Stomach (tissue), 4 donors: ENCODE measurements at regions not wholly inside any gene's neighbourhood (a gene's known extent, or its start where the extent isn't known, plus 50 kb on each side); places are given as distances from the start of the nearest gene placed in this dataset.

ENCODE experiments used
- POLR2A ChIP-seq, 4 donors: fragments of 450-650 bp; IDR thresholded peaks; one replicate each; pipeline ENCODE4 v1.6.1; 2016; ENCODE audit warnings: antibody characterized with exemption in 4 of 4, control low read depth in 2 of 4, mild to moderate bottlenecking in 1 of 4, moderate library complexity in 1 of 4
- POLR2AphosphoS5 ChIP-seq, 3 donors: sonication (generic); formaldehyde crosslinking; IDR thresholded peaks; one replicate each; pipeline ENCODE4 v1.6.1; 2016; ENCODE audit warnings: antibody characterized with exemption in 3 of 3
- TF ChIP-seq, protein P1 (sequence below), 7 experiments: fragments of 450-650 bp in 4 of 7; fragments of 200-600 bp in 3 of 7; sonication (generic) in 3 of 7; IDR thresholded peaks; one replicate each; pipeline ENCODE4 v1.5.1; 2016 to 2019; ENCODE audit warnings: antibody characterized with exemption in 7 of 7, control low read depth in 2 of 7, mild to moderate bottlenecking in 1 of 7

DNA sequence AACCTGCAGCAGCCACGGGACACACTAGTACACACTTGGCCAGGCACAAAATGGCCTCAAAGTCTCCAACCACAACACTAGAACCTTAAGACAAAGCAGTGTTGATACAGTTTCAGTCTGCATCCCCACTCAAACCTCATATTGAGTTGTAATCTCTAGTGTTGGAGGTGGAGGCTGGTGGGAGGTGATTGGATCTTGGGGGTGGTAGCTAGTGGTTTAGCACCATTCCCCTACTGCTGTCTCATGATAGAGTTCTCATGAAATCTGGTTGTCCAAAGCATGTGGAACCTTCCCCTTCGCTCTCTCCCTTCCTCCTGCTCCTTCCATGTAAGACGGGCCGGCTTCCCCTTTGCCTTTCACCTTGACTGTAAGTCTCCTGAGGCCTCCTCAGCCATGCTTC is 638.7 kb downstream of the UQCRFS1 start:
- no peak for TF ChIP-seq POLR2A (IDR thresholded peaks at IDR 0.05)
- TF ChIP-seq, protein P1, sequence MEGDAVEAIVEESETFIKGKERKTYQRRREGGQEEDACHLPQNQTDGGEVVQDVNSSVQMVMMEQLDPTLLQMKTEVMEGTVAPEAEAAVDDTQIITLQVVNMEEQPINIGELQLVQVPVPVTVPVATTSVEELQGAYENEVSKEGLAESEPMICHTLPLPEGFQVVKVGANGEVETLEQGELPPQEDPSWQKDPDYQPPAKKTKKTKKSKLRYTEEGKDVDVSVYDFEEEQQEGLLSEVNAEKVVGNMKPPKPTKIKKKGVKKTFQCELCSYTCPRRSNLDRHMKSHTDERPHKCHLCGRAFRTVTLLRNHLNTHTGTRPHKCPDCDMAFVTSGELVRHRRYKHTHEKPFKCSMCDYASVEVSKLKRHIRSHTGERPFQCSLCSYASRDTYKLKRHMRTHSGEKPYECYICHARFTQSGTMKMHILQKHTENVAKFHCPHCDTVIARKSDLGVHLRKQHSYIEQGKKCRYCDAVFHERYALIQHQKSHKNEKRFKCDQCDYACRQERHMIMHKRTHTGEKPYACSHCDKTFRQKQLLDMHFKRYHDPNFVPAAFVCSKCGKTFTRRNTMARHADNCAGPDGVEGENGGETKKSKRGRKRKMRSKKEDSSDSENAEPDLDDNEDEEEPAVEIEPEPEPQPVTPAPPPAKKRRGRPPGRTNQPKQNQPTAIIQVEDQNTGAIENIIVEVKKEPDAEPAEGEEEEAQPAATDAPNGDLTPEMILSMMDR (IDR thresholded peaks at IDR 0.05) = no peak
- TF ChIP-seq POLR2AphosphoS5 (IDR thresholded peaks at IDR 0.05) = no peak
